Stomach (tissue), 4 donors: ENCODE measurements at regions not wholly inside any gene's neighbourhood (a gene's known extent, or its start where the extent isn't known, plus 50 kb on each side); places are given as distances from the start of the nearest gene placed in this dataset.

Experiments
- POLR2AphosphoS5 ChIP-seq, 3 donors: sonication (generic); formaldehyde crosslinking; IDR thresholded peaks; one replicate each; pipeline ENCODE4 v1.6.1; 2016; ENCODE audit warnings: antibody characterized with exemption in 3 of 3
- TF ChIP-seq, protein P1 (sequence below), 7 experiments: fragments of 450-650 bp in 4 of 7; fragments of 200-600 bp in 3 of 7; sonication (generic) in 3 of 7; IDR thresholded peaks; one replicate each; pipeline ENCODE4 v1.5.1; 2016 to 2019; ENCODE audit warnings: antibody characterized with exemption in 7 of 7, control low read depth in 2 of 7, mild to moderate bottlenecking in 1 of 7

- TF ChIP-seq, protein P1, sequence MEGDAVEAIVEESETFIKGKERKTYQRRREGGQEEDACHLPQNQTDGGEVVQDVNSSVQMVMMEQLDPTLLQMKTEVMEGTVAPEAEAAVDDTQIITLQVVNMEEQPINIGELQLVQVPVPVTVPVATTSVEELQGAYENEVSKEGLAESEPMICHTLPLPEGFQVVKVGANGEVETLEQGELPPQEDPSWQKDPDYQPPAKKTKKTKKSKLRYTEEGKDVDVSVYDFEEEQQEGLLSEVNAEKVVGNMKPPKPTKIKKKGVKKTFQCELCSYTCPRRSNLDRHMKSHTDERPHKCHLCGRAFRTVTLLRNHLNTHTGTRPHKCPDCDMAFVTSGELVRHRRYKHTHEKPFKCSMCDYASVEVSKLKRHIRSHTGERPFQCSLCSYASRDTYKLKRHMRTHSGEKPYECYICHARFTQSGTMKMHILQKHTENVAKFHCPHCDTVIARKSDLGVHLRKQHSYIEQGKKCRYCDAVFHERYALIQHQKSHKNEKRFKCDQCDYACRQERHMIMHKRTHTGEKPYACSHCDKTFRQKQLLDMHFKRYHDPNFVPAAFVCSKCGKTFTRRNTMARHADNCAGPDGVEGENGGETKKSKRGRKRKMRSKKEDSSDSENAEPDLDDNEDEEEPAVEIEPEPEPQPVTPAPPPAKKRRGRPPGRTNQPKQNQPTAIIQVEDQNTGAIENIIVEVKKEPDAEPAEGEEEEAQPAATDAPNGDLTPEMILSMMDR (IDR thresholded peaks at IDR 0.05): no peak
- no peak for TF ChIP-seq POLR2AphosphoS5 (IDR thresholded peaks at IDR 0.05)
Observed at GRCh38 chr13:43986421-43986981, 106.8 kb downstream of the LACC1 start.
